GM20000 (cell line): ENCODE measurements at regions not wholly inside any gene's neighbourhood (a gene's known extent, or its start where the extent isn't known, plus 50 kb on each side); places are given as distances from the start of the nearest gene placed in this dataset.

ENCODE experiments used
- DNase-seq: peaks from one replicate; pipeline ENCODE4 v3.0.0; 2012; ENCODE audit warnings: low spot score
- TF ChIP-seq, protein P1 (sequence below): IDR thresholded peaks from 2 replicates; pipeline ENCODE4 v1.5.1; 2012; ENCODE audit warnings: mild to moderate bottlenecking, control low read depth; ENCODE audit errors: extremely low read depth, missing control alignments

DNA sequence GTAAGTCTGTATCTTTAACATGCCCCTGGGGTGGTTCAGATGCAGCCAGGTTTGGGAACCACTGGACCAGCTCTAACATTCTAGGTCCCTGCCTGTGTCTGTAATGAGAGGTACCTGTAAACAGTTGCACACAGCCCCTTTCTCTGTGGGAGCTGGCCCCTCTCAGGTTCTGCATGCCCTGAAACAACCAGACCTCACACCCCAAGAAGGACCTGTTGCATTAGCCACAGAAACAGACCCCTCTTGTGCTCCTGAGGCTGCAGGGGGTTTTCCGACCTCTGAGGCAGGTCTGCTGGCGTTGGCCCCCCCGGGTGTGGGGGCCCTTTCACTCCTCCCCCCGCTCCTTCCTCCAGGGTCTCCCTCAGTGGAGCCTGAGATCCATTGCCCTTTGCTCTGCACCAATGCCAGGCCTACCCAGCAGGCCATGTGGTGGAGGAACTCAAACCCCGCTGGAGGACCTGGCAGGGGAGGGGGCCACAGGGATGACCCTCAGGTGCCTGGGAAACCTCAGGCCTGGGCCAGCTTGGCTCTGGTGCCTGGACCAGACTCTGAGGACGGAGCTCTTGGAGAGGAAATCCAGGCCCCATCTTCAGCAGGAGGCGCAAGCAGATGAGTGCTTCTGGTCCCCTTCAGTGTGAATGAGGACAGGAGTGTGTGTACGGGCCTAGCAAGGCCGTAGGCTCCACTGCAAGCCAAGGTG lies 61.4 kb upstream of the PJA1 start:
- DNase-seq: no peak
- TF ChIP-seq, protein P1, sequence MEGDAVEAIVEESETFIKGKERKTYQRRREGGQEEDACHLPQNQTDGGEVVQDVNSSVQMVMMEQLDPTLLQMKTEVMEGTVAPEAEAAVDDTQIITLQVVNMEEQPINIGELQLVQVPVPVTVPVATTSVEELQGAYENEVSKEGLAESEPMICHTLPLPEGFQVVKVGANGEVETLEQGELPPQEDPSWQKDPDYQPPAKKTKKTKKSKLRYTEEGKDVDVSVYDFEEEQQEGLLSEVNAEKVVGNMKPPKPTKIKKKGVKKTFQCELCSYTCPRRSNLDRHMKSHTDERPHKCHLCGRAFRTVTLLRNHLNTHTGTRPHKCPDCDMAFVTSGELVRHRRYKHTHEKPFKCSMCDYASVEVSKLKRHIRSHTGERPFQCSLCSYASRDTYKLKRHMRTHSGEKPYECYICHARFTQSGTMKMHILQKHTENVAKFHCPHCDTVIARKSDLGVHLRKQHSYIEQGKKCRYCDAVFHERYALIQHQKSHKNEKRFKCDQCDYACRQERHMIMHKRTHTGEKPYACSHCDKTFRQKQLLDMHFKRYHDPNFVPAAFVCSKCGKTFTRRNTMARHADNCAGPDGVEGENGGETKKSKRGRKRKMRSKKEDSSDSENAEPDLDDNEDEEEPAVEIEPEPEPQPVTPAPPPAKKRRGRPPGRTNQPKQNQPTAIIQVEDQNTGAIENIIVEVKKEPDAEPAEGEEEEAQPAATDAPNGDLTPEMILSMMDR: no peak

DNA sequence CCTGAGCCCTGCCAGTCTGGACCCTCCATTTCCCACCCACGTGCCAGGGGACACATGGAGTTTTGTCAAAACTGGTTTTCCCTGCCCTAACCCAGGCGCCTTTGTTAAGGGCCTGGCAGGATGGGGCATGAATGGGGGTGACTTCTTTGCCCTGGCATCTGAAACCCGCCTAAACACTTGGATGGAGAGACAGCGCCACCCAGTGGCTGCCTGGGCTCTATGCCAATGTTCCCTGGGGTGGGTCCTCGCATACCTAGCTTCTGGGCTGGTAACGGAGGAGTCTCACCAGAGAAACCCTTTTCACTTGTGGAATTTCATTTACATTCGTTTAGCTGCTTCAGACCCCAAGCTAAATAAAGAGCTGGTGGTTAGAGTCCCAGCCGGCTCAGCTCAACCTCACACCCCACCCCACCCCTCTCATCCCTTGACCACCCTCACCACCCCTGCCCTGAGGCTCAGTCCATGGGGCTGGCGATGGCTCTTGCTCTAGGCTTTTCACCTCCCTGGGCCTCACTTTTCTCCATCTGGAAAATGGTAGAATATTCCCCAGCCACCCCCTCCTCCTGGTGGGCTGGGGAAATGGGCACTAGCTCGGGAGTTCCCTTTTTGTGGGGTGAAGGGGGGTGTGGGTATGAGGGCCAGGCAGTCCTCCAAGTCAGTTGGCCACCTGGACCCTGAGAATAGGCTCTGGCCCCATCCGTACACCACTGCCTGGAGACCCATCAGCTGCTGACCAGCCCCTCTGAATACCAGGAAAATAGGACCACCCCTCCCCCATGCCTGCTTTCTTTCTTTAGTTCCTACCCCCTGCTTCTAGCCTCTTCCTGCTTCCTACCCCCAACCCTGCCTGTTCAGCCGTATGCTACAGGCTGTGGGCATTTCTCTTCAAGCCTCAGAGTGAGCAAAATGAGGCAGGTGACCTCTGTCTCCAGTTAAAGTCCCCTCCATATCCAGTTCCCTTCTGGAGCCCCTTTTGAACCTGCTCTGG lies 57.1 kb upstream of the PJA1 start:
- DNase-seq: peak; percentile 70
- TF ChIP-seq, protein P1: peak; percentile 42

DNA sequence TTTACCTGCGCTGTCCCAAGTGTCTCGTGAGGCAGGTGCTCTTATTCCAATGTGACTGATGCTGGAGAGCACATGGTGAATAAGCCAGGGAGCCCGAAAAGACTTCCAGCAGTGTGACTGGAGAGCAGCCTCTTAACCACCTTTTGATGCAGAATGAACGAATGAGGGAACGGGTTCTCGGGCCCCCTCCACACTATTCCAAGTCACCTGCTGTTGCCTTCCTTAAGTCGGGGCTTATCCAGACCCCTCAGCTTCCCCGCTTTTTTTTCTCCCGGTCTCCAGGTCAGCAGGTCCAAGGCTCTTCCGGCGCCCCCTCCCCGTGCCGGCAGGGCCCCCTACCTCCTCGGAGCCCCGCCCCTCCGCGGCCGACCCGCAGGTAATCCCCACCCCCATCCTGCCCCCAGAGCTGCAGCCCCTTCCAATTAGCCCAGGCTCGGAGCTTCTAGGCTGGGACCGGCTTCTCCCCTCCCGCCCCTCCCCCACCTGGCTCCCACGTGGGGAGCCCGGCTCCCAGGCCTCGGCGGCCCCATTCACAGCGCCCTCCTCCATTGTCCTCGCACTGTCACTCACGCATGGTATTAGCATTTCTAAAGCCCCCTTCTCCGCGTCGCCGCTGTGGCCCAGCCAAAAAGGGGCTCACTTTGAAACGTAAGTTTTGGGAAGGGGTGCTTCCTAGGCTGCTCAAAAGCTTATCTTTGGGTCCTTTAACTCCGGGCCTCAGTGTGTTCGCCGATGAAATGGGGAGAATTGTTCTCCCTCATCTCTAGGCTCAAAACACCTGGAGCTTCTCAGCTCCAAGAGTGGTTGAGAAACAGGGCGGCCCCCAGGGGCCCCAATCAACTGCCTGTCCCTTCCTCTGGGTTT lies 56.2 kb upstream of the PJA1 start:
- TF ChIP-seq, protein P1: no peak
- DNase-seq: no peak

DNA sequence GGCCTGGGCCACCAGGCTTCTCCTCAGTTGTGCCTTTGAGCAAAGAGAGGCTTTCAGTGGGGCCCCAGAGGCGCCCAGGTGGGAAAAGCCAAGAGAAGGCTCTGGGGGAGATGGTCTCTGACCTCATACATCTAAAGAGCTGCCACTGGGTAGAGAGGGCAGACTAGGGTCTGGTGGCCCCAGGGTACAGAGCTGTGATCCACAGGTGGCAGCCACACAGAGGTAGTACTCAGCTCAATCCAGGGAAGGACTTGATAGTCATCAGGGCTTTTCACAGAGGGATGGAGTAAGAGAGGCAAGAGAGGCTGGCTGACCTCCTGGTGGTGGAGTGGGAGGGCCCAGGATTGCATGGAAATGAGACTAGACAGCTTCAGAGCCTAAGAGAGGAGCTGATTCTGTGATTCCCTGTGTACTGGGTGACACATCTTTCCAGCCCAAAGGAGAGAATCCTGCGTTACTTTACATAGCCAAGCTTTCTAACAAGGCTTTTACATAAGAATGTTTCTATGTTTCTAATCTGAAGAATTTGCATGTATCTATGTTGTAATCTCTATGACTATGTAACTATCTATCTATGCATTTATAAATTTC lies 53.2 kb upstream of the PJA1 start:
- DNase-seq: no peak
- TF ChIP-seq, protein P1: no peak

DNA sequence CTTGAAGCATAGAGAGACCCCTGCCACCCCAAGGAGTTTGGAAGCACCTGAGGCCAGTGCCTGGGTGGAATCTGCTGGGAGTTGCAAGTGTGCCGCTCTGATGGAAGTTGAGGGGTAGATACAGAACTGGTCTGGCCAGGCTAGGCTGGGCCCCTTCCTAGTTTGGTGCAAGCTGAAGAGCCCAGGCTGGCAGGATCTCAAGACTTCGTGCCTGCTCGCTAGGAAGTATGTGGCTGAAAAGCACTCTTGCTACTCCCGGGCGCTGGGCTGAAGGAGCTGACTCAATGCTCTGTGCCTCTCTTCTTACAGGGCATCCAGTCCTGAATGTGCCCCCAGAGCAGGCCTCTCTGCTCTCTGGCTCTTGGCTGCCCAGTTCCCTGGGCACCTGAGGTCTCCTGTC lies 51.7 kb upstream of the PJA1 start:
- TF ChIP-seq, protein P1: no peak
- DNase-seq: no peak

DNA sequence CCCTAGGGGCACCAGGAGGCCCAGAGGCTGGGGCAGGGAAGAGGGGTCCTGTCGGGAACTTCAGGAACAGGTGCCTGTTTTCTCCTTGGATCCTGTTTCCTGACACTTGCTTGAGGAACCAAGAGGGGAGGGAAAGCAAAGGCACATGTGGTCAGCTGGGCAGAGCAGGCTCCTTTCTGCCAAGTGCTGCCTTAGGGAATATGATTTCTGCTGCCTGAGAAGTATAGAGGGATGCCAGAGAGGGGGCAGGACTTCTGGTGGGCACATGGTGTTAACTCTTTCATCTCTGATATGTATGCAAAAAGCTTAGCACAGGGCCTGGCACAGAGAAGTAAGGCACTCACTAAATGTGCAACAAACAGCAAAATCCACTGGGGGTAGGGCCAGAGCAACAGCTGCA lies 51.2 kb upstream of the PJA1 start:
- no peak for DNase-seq
- TF ChIP-seq, protein P1: no peak
